HG03432 (cell line): ENCODE measurements at regions not wholly inside any gene's neighbourhood (a gene's known extent, or its start where the extent isn't known, plus 50 kb on each side); places are given as distances from the start of the nearest gene placed in this dataset.
"Not testable (repeated sequence)": the region's sequence is repeated elsewhere in the genome, so short reads cannot be mapped to it uniquely, and the experiment has no call there.

Source experiments
- ATAC-seq: cut with Tn5 transposase; IDR thresholded peaks from one replicate; pipeline ENCODE4 v1.9.1; 2021; ENCODE audit warnings: mild to moderate bottlenecking, moderate library complexity; ENCODE audit not compliant: unreplicated experiment

DNA sequence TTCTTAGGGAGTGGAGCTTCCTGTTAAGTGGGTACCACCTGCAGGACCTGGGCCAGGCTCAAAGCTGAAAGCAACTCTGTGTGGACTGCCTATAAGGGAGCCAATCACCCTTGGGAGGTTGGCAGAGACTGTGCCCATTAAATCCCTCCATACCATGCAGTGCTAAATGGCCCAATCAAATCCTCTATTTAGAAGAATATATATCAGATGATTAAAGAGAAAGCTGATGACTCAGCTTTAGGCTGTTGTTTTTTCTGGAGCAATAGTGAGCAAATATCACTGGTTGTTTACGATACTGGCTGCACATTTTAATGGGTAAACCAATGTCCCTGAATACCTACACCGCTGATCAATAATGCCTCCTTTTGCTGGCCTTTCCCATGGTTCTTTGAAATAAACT is 101.3 kb downstream of the TMX1 start:
- ATAC-seq, result no peak

DNA sequence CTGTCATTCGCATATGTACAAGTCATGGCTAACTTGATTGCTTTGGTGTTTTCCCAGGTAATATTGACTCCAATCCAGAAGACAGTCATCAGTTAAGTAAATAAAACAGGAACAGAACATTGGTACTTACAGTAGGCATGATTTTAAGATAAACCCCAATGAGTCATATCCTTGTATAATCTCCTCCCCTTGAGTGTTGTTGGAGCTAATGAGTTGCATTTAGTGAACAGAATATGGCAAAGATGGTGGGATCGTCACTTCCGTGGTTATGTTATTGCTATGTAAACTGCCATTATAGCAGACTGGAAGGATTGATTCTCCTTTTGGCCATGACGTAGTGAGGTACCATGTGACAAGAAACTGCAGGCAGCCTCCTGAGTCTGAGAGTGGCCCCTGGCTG is 102.2 kb downstream of the TMX1 start:
- ATAC-seq, result no peak

DNA sequence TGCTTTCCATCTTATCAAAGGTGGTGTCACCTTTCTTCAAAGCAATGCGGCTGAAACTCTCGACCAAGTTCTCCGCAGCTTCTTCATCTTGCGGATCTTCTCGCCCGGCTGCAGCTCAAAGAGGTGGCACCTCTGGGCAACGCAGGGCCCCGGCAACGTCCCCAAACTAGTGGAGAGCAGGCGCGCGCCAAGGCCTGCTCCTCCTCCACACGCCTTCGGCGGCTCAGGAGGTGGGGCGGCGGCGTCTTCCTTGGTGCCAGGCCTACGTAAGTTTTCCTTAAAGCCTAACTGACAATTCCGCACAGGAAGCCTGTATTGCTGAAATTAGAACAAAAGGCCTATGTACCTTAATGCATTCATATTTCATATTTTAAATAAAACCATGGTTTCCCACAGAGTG is 112.0 kb downstream of the TMX1 start:
- no peak for ATAC-seq

DNA sequence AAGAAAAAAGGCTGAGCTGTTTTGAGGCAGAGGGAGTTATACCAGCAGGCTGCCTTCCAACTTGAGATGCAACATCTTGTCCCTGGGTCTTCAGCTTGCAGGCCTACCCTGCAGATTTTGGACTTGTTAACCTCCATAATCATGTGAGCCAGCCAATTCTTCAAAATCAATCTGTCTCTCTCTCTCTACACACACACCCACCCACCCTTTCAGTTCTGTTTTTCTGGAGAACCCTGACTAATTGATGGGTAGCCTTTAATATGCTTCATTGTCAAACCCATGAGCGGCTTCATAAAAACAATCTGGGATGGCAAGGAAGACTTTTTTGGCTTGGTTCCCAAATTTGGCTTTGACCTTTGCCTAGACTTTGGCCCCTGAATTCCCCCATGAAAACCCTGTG is 113.9 kb downstream of the TMX1 start:
- ATAC-seq, result no peak

DNA sequence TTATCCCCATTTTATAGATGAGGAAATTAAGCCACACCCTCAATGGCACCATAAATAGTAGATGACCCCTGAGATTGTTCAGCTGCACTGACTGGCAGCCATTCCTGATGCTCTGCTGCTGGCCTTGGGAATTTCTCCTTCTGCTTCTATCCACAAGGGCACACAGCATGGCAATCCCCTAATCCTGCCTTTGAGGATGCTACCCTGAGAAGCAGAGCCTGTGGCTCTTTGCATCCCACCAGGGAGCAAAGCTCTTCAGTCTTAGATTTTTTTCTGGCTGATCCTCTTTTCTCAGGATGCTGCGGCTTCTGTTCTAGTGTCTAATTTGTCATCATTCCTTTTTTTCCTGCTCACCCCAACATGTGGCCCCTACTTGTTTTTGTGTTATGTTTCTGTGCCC is 114.8 kb downstream of the TMX1 start:
- no peak for ATAC-seq

DNA sequence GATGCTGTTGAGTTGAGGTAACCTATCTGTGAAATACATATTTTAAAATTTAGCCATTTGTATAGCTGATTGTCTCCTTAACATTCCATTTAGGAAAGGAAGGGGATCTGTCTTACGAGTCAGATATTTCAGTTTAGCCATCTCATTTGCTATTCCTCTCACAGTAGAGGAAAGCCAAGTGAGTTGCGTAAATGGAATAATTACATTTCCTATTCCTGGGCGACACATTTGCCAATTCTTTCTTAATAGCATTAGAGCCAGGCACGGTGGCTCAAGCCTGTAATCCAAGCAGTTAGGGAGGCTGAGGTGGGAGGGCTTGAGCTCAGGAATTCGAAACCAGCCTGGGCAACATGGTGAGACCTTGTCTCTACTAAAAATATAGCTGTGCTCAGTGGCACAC is 116.3 kb downstream of the TMX1 start:
- no peak for ATAC-seq

DNA sequence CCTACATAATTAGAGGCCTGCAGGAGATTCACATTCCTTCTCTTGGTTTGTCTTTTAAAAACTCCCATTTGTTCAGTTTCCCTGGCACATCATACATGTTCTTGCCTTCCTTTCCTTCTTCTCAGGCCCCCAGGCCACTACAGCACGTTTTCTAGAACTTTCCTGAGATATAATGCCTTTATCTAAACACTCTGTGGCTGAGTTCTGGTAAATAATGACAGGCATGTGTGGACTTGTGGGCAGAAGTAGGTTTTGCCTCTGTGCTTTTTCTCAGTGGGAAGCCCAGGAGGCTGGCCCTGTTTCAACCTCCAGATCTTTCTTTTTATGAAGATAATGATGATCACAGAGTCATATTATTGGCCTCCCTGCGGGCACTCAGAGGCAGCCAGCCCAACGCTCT is 117.2 kb downstream of the TMX1 start:
- ATAC-seq, result no peak

DNA sequence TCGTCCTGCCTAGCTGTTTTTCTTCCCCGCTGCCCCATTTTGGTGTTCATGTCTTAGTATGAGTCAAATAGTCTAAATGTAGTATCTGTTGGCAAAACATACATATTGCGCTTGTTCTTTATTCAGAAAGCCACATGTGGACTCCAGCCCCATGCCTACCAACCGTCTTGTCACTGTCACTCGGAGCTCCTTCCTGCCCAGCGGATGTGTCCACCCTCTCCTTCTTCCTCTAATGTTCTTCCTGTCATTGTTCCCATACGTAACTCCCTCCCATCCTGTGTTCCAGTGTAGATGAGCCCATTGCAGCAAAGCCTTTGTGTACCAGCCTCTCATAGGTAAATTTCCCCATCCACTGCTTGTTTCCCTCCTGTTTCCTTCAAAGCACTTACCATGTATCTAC is 120.5 kb downstream of the TMX1 start:
- ATAC-seq, result no peak

DNA sequence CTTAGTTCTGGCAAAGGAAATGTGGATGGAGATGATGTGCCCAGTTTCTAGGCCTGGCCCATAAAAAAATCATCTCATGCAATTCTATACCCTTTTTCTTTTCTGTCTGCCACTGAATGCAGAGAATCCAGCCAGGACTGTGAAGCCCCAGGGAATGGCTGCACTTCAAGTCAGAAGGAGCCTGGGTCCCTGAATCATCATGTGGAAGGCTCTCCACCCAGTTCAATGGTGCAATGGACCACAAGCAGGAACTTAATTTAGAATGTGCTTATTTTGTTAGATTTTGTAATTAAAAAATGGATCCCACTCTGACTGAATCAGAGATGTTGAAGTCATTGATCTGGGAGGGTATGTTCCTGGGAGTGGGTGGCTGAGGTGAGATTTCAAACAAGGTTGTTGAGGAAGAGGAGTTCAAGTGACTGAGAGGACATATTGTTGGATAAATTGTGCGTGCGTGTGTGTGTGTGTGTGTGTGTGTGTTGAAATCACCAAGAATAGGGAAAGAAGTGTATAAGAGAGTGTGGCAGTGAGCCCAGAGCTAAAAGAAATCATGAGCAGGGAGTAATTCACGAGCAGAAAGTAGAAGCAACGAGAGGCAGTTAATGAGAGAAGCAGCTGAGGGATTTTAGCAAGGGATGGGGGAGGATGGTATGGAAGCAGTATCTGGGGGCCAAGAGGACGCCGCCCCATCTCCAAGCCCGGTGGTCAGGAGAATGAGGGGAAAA is 125.4 kb downstream of the TMX1 start:
- no peak for ATAC-seq

DNA sequence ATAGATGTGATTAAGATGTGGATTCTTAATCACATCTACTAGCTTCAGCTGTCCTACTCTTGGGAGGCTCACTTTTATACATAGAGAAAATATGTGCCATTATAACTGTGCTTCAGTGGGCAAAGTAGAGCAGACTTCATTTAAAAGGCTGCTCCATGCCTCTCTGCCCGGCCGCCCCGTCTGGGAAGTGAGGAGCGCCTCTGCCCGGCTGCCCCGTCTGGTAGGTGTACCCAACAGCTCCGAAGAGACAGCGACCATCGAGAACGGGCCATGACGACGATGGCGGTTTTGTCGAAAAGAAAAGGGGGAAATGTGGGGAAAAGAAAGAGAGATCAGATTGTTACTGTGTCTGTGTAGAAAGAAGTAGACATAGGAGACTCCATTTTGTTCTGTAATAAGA is 126.4 kb downstream of the TMX1 start:
- not testable (repeated sequence) for ATAC-seq

DNA sequence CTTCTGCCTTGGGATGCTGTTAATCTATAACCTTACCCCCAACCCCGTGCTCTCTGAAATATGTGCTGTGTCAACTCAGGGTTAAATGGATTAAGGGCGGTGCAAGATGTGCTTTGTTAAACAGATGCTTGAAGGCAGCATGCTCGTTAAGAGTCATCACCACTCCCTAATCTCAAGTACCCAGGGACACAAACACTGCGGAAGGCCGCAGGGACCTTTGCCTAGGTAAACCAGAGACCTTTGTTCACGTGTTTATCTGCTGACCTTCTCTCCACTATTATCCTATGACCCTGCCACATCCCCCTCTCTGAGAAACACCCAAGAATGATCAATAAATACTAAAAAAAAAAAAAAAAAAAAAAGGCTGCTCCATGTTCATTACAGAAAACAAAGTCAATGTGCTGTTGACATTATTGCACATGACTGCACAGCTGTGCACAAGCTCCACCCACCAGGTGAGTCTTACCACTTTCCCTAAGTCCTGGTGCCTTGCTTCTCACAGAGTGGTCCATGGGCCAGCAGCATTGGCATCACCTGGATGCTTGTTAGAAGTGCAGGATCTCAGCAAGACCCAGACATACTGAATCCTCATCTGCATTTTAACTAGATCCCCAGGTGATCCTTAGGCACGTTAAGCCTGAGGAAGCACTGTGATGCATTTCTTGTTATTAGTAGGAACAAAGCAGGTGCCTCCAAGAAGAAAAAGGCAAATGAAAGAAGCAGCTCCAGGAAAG is 127.0 kb downstream of the TMX1 start:
- ATAC-seq, result not testable (repeated sequence)

DNA sequence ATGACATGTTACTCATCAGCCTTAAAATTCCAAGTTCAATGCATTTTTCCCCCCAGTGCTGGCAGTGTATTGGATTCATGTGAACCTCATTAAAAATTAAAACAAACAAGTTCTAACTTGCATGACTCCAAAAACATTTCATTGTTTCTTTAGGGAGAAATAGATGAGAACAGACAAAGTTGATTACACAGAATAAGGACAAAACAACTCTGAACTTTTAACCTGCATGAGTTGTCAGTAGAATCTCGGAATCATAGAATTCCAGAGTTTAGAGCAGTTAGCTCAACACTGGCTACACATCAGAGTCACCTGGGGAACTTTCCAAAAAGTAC is 127.5 kb downstream of the TMX1 start:
- no peak for ATAC-seq

DNA sequence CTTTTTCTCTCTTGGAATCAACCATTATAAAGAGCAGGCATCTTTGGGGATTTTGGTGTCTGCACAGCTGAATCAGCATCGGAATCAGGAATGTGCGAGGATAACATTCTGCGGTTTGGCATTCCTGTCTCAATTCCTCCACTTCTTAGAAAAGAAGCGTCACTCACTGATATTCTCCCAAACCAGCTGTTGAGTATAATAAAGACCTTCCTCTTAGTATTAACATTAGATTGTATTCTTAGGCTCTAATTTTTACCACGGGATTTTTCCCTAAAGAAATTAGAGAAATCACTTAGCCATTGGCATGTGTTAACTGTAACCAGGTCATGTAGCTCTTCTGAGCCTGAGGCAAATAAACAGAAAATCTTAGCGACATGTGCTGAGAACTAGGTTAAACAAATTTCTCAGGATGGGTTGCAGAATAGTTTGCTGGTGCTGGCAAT is 128.7 kb downstream of the TMX1 start:
- ATAC-seq, result no peak

DNA sequence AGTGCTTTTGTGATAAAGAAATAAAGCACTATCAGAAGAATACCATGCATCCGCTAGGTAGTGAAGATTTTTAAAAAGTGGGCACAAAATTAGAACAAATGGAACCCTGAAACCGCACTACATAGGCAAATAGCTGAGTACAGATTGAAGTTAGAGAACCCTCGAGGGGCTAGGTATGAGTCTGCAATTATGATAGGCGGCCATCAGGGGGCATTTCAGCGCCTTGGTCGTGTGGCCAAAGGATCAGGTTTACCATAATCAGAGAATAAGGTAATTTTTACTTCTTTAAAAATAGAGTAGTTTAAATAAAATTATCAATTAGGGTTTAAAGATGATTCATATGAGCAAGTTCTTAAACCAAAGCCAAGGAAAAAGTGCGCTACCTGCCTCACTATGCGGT is 129.8 kb downstream of the TMX1 start:
- no peak for ATAC-seq

DNA sequence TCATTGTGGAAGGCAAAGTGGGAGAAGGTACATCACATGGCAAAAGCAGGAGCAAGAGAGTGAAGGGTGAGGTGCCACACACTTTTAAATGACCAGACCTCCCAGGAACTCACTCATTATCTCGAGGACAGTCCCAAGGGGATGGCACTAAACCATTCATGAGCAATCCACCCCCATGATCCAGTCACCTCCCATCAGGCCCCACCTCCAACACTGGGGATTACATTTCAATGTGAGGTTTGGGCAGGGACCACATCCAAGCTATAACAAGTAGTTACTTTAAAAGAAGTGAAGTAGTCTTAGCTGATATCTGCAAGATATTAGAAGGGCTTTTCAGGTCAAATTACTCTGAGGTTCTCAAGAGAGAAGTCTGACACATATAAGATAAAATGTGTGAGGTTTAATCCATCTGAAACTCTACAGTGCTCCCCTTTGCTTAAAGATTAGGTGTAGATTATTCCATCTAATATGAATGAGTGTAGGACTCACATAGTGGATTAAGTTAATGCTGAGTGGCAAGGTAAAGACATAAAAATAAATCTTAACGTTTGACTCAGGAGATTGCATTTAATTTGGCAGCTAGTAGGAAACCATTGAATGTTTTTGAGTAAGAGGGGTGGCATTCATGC is 130.8 kb downstream of the TMX1 start:
- no peak for ATAC-seq

DNA sequence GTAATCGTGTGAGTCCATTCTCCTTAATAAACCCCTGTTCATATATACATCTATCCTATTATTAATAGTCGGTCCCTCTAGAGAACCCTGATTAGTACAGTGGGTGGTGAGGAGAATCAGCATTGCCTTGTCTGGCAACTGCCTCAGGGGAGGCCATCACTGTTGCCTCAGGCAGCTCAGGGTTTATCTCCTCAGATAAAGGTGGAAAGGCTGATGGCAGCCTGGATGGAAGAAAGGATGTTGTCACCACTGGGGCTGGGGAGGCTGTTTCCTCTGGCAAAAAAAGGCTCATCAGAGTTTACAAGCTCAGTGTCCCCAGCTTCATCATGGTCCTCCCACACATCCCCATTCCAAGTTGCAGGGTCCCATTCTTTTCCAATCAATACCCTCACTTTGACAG is 137.1 kb downstream of the TMX1 start:
- not testable (repeated sequence) for ATAC-seq

DNA sequence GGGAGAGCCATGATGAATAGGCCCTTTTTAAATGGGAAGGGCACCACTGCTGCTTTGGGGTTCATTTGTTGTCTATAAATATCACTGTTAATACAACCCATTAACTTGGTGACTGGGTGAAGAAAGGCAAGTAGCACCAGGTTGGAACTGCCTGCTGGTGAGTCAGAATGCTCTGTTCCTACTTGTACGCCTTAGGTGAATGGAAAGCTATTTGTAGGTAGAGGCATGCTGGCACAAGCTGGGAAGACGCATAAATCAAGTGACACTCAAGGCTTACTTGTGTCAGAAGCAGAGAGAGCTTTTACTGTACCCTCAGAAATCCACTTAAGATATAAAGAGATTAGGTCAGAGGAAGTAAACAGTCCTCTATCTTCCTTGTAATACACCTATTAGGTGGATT is 142.5 kb downstream of the TMX1 start:
- ATAC-seq, result no peak

DNA sequence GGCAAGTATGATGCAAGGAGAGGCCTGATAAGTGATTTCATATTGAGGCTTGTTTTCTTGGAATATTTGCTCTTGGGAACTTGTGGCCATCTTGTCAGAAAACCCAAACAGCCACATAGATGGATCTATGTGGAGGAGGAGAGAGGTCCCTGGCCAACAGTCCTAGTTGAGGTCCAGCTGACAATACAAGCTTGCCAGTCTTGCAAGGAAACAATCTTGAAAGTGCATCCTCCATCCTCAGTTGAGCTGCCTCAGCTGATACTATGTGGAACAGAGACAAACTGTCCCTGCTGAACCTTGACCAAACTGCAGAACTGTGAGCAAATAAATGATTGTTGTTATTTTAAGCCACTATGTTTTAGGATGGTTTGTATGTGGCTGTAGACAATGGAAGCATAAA is 146.4 kb downstream of the TMX1 start:
- ATAC-seq, result no peak

DNA sequence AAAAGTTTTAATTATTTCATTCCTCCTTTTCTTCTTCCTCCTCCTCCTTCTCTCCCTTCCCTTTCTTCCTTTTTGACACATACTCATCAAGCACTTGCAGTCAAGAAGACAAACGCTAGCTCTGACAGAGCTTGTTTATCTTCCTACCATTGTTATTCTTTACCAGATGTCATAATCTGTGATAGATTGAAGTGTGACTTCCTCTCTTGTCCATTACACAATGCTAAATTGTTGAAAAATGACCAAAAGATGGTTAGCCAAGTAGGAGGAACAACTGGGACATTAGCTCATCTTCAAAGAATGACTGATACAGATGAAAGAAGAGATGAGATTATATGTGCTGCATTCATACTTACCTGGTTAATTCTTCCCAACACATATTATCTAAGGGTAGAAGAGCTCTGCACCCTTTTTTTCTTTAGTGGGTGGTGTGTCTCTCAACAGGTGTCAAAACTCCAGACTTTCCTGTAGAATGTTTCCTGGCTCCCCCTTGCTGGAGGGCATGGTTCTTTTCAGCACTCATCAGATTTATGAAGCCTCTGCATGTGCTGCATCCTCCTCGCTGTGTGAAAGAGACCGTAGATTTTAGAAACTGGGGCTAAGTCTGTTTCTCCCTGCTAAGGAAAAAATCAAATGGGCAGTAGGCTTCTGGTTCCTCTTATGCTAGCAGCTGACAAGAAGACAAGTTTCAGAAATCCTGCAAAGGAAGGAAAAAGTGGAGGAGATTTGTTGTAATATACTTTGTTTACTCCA is 147.1 kb downstream of the TMX1 start:
- no peak for ATAC-seq

DNA sequence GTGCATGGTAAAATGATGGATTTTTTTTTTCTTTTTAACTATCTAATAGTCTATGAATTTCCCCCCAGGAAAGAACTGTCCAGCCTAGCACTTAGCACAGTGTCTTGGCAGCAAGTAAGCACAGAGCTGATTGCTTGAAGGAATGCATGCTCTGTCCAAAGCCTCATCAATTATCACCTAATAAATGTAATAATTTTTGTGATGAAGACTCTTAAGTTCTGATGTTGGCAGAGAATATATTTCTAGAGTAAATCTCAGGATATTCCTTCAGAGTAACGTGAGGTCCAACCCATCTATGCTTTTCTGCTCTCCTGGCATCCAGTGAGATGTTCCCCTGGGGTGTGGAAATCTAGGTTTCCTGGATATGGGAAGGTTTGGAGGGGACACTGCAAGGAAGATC is 152.4 kb downstream of the TMX1 start:
- ATAC-seq, result no peak

DNA sequence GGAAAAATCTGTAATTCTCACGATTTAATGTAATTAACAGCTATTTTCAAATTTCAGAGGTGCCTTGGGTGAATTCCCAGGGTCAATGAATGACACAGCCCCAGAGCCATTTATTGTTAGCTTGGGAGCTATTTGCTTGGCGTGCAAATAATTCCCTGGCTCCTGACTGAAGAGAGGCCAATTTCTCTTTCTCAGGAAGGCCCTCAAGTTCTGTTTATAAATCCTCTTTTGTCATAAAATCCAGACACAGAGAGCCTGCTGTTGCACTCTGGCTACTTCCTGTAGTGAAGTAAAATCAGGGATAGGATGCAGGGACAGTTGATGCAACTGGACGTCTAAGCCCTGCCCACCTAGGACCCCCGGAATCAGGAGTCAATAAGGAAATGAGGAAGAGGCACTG is 154.3 kb downstream of the TMX1 start:
- no peak for ATAC-seq

DNA sequence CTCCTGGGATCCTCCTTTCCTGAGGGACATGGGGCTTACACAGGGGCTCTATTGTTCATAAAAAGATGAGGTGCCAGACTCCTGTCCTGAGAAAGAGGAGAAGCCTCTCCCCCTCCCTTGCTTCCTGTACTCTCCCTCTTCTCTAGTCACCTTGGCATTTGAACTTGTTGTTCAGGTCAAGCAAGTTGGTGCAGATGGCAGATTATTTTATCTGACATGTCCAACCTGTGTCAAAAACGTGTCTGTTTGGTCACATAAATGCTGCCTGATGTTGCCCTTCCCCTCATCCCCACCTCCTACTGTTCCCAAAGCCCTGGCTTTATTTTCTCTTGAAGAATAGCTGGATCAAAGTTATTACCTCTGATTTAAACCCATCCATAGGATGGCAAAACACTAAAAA is 154.8 kb downstream of the TMX1 start:
- ATAC-seq, result no peak
